Left lung (tissue), 4 donors: ENCODE measurements at regions not wholly inside any gene's neighbourhood (a gene's known extent, or its start where the extent isn't known, plus 50 kb on each side); places are given as distances from the start of the nearest gene placed in this dataset.

Experiments used
- ATAC-seq: fragments of 200-7000 bp; cut with Tn5 transposase; one replicate; pipeline ENCODE4 v1.9.1; 2020; ENCODE audit warnings: moderate library complexity
- DNase-seq, 4 donors: peaks; one replicate each; pipeline ENCODE4 v3.0.0-alpha.2; 2013 to 2020
- H3K27ac ChIP-seq, 2 donors: fragments of 200-600 bp; sonication (generic) in 1 of 2; one replicate each; pipeline versions ENCODE4 v1.5.0 to v1.8.0; 2020 to 2021
- H3K27me3 ChIP-seq, 2 donors: fragments of 200-600 bp; sonication (generic) in 1 of 2; one replicate each; pipeline versions ENCODE4 v1.5.0 to v1.8.0; 2020 to 2021
- H3K36me3 ChIP-seq, 2 donors: fragments of 200-600 bp; sonication (generic) in 1 of 2; one replicate each; pipeline versions ENCODE4 v1.5.0 to v1.8.0; 2020 to 2021
- H3K4me1 ChIP-seq, 2 donors: fragments of 200-600 bp; one replicate each; pipeline ENCODE4 v1.8.0; 2021
- H3K4me3 ChIP-seq, 2 donors: fragments of 200-600 bp; sonication (generic) in 1 of 2; one replicate each; pipeline versions ENCODE4 v1.5.0 to v1.8.0; 2020 to 2021; ENCODE audit warnings: mild to moderate bottlenecking in 1 of 2
- H3K9me3 ChIP-seq, 2 donors: fragments of 200-600 bp; sonication (generic) in 1 of 2; one replicate each; pipeline versions ENCODE4 v1.5.0 to v1.8.0; 2020 to 2021
- CTCF ChIP-seq, 2 donors: fragments of 200-600 bp; sonication (generic) in 1 of 2; IDR thresholded peaks; one replicate each; pipeline versions ENCODE4 v1.5.0 to v1.8.0; 2021; ENCODE audit warnings: antibody characterized with exemption in 2 of 2
- intact Hi-C, 2 donors: fragments of 100-400 bp; cut with DNase I; formaldehyde crosslinking; loops; one replicate each; pipeline versions ENCODE4 v1.11.2 to v1.14.2; 2022
- donor health status: DM: no; HTN: yes; CAD: no.
- donor health status: DM: no; HTN: no; CAD: no.

- Histone ChIP-seq H3K9me3 (no peaks in the 10 kb centered on the region), H3K36me3 (no peaks in the 10 kb centered on the region), H3K27ac (no peak overlapping the region), H3K27me3 (peaks cover 0 to 17% of the 10 kb centered on the region in 2 donors), H3K4me3 (no peak overlapping the region), H3K4me1 (no peaks in the 10 kb centered on the region)
- intact Hi-C loops, result no loop called here
- TF ChIP-seq CTCF (IDR thresholded peaks at IDR 0.05), result no peak
- ATAC-seq (no peak), DNase-seq (no peak)
Measured at GRCh38 chr5:116896001-116896400, 321.4 kb upstream of the SEMA6A start.

- H3K27ac ChIP-seq, result no peak overlapping the region
- ATAC-seq (no peak), DNase-seq (no peak)
- H3K4me3 ChIP-seq, result no peak overlapping the region
- H3K4me1 ChIP-seq, result no peaks in the 10 kb centered on the region
- peaks cover 0 to 28% of the 10 kb centered on the region in 2 donors for H3K27me3 ChIP-seq
- H3K9me3 ChIP-seq, result no peaks in the 10 kb centered on the region
- no peaks in the 10 kb centered on the region for H3K36me3 ChIP-seq
- intact Hi-C loops, result no loop called here
- TF ChIP-seq CTCF (IDR thresholded peaks at IDR 0.05), result no peak
Measured at GRCh38 chr5:116892993-116893392, 318.4 kb upstream of the SEMA6A start.

GRCh38 chr5:116887104-116887503 is 312.5 kb upstream of the SEMA6A start:
- no peak overlapping the region for H3K27ac ChIP-seq
- DNase-seq, result no peak
- no peak for TF ChIP-seq CTCF (IDR thresholded peaks at IDR 0.05)
- H3K27me3 ChIP-seq, result peaks cover 0 to 38% of the 10 kb centered on the region in 2 donors
- intact Hi-C loops, result no loop called here
- no peaks in the 10 kb centered on the region for H3K9me3 ChIP-seq
- H3K4me1 ChIP-seq, result no peaks in the 10 kb centered on the region
- H3K36me3 ChIP-seq, result no peaks in the 10 kb centered on the region
- no peak overlapping the region for H3K4me3 ChIP-seq
- no peak for ATAC-seq

GRCh38 chr5:116885825-116886224 is 311.2 kb upstream of the SEMA6A start:
- DNase-seq, result no peak
- Histone ChIP-seq H3K4me1 (no peaks in the 10 kb centered on the region), H3K36me3 (no peaks in the 10 kb centered on the region), H3K9me3 (no peaks in the 10 kb centered on the region), H3K27me3 (peaks cover 0 to 41% of the 10 kb centered on the region in 2 donors), H3K4me3 (no peak overlapping the region), H3K27ac (no peak overlapping the region)
- intact Hi-C loops, result no loop called here
- TF ChIP-seq CTCF (IDR thresholded peaks at IDR 0.05), result no peak
- ATAC-seq, result no peak

- DNase-seq (no peak), ATAC-seq (no peak)
- no peak overlapping the region for H3K4me3 ChIP-seq
- intact Hi-C loops, result no loop called here
- no peaks in the 10 kb centered on the region for H3K4me1 ChIP-seq
- H3K27me3 ChIP-seq, result peaks cover 0 to 51% of the 10 kb centered on the region in 2 donors
- no peak overlapping the region for H3K27ac ChIP-seq
- no peaks in the 10 kb centered on the region for H3K9me3 ChIP-seq
- TF ChIP-seq CTCF (IDR thresholded peaks at IDR 0.05), result no peak
- H3K36me3 ChIP-seq, result no peaks in the 10 kb centered on the region
Measured at GRCh38 chr5:116883875-116884274, 309.3 kb upstream of the SEMA6A start.
